ENCODE measurements at regions not wholly inside any gene's neighbourhood (a gene's known extent, or its start where the extent isn't known, plus 50 kb on each side); places are given as distances from the start of the nearest gene placed in this dataset.
"Not testable (repeated sequence)": the region's sequence is repeated elsewhere in the genome, so short reads cannot be mapped to it uniquely, and the experiment has no call there.

DNA sequence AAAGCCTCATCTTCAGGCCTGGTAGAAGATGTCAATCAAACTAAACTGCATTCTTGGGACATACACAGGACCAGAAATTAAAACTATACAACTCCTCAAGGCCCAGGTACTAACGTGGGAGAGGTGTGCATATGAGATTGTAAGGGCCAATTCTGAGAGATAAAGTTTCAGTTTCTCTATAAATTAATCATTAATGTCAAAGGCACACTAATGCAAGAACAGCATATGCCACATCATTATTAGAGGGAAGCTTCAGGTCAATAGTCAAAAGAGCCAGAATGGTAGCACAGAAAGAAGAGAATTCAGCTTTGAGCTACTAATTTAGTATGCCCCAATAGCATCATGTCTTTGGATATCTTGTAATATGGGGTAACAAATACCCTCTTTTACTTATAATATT, 744.9 kb upstream of the MGAT4C start:
- intact Hi-C loops (cut with DNase I; ENCODE audit: low total_unique reads) = no loop called here
- no peak overlapping the region for H3K4me3 ChIP-seq
- no peak for DNase-seq
- H3K27me3 ChIP-seq (replicated peaks in 1 of 7) = no peaks in the 10 kb centered on the region
- no peak overlapping the region for H3K27ac ChIP-seq
- no peaks in the 10 kb centered on the region for H3K36me3 ChIP-seq
- 36 to 63% (median 43%) methylated on average over 1 of the region's 1 CpG for WGBS, 5 donors
- H3K4me1 ChIP-seq = no peaks in the 10 kb centered on the region
- peaks cover 0 to 40% (median 27%) of the 10 kb centered on the region in 8 donors for H3K9me3 ChIP-seq
- no peak for TF ChIP-seq CTCF (IDR thresholded peaks at IDR 0.05 in 8 of 11, conservative IDR thresholded peaks at IDR 0.05 in 3 of 11)
- TF ChIP-seq POLR2AphosphoS5 (IDR thresholded peaks at IDR 0.05) = no peak
- TF ChIP-seq POLR2A (IDR thresholded peaks at IDR 0.05) = no peak

DNA sequence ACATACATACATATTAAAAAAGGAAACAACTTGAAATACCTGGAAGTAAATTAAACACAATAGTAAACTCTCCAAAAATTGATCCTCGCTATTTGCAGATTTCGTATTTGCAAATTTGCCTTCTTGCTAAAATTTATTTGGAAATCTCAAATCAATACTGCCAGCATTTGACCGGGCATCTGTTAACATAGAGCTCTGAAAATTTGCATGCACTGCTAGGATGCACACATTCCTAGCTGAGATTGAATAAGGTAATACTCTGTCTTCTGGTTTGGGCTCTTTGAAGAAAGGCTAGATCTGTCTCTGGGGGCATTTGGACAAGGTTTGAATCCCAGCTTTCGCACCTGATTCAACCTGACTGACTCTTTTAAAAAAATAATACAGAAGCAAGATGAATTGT, 729.1 kb upstream of the MGAT4C start:
- TF ChIP-seq POLR2AphosphoS5 (IDR thresholded peaks at IDR 0.05) (no peak), POLR2A (IDR thresholded peaks at IDR 0.05) (no peak), CTCF (IDR thresholded peaks at IDR 0.05 in 8 of 11, conservative IDR thresholded peaks at IDR 0.05 in 3 of 11) (no peak)
- H3K4me1 ChIP-seq = no peaks in the 10 kb centered on the region
- 88 to 95% (median 90%) methylated on average over 4 of the region's 4 CpGs for WGBS, 5 donors
- no peaks in the 10 kb centered on the region for H3K27me3 ChIP-seq (replicated peaks in 1 of 7)
- DNase-seq = no peak
- no peak overlapping the region for H3K4me3 ChIP-seq
- no peaks in the 10 kb centered on the region for H3K9me3 ChIP-seq
- intact Hi-C loops (cut with DNase I; ENCODE audit: low total_unique reads) = no loop called here
- no peaks in the 10 kb centered on the region for H3K36me3 ChIP-seq
- H3K27ac ChIP-seq = no peak overlapping the region

DNA sequence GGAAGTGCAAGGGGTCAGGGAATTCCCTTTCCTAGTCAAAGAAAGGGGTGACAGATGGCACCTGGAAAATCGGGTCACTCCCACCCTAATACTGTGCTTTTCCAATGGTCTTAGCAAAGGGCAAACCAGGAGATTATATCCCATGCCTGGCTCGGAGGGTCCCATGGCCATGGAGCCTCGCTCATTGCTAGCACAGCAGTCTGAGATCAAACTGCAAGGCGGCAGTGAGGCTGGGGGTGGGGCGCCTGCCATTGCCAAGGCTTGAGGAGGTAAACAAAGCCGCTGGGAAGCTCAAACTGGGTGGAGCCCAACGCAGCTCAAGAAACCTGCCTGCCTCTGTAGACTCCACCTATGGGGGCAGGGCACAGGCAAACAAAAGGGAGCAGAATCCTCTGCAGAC, 714.4 kb upstream of the MGAT4C start:
- DNase-seq; H3K27ac ChIP-seq; intact Hi-C loops (cut with DNase I; ENCODE audit: low total_unique reads); H3K36me3 ChIP-seq; H3K4me3 ChIP-seq; H3K27me3 ChIP-seq (replicated peaks in 1 of 7); H3K4me1 ChIP-seq: not testable (repeated sequence)
- WGBS, 5 donors = 82 to 91% (median 83%) methylated on average over 6 to 7 of the region's 7 CpGs
- peaks cover 0 to 23% (median 3%) of the 10 kb centered on the region in 8 donors for H3K9me3 ChIP-seq

GRCh38 chr12:86959766-86960458, 703.7 kb upstream of the MGAT4C start:
- no peaks in the 10 kb centered on the region for H3K27me3 ChIP-seq (replicated peaks in 1 of 7)
- no peaks in the 10 kb centered on the region for H3K36me3 ChIP-seq
- intact Hi-C loops (cut with DNase I; ENCODE audit: low total_unique reads) = no loop called here
- H3K9me3 ChIP-seq = peaks cover 0 to 8% (median 0%) of the 10 kb centered on the region in 8 donors
- no peak for DNase-seq
- TF ChIP-seq POLR2A (IDR thresholded peaks at IDR 0.05) = no peak
- TF ChIP-seq CTCF (IDR thresholded peaks at IDR 0.05 in 8 of 11, conservative IDR thresholded peaks at IDR 0.05 in 3 of 11) = no peak
- TF ChIP-seq POLR2AphosphoS5 (IDR thresholded peaks at IDR 0.05) = no peak
- H3K27ac ChIP-seq = no peak overlapping the region
- no peak overlapping the region for H3K4me3 ChIP-seq
- no peaks in the 10 kb centered on the region for H3K4me1 ChIP-seq
- WGBS, 5 donors = 70 to 78% (median 72%) methylated on average over 5 of the region's 5 CpGs
